ENCODE measurements at regions not wholly inside any gene's neighbourhood (a gene's known extent, or its start where the extent isn't known, plus 50 kb on each side); places are given as distances from the start of the nearest gene placed in this dataset.

DNA sequence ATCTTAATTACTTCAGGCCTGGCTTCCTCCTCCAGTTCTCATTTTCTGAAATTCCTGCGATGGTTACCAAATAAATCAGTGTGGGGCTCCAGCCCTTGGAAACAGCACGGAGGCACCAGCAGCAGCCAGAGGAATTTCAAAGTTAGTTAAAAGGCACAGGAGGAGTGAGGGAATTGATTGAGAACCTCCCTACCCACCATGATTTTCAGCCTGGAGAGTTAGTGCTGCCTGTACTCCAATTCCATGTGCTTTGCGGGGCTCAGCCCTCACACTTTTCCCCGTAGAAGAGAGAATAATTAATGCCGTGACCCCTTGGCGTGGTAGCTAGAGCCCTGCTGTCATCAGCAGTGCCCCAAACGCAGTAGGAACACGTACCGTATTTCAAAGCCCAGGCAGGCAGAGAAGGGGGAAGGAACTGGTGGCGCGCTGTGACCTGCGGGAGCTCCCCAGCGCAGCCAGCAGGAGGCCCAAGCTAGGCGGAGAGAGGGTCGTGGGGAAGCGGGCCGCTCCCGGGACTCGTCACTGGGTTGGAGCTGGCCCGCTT is 84.0 kb upstream of the IGFBP7 start:
- Histone ChIP-seq H3K4me1 (ENCODE audit: control insufficient read depth, insufficient read depth, low read length) (no peaks in the 10 kb centered on the region), H3K4me3 (ENCODE audit: low read depth in 2 of 2, low read length in 2 of 2) (no peak overlapping the region), H3K27me3 (ENCODE audit: control insufficient read depth, insufficient read depth, low read length) (no peaks in the 10 kb centered on the region), H3K9me3 (ENCODE audit: control insufficient read depth, insufficient read depth, low read depth, low read length) (no peaks in the 10 kb centered on the region), H3K36me3 (ENCODE audit: control insufficient read depth, insufficient read depth, low read length) (no peaks in the 10 kb centered on the region), H3K27ac (ENCODE audit: low read length) (no peak overlapping the region)
- ATAC-seq (no peak), DNase-seq (ENCODE audit: low read depth, low spot score) (no peak)
- CTCF ChIA-PET: no interaction called here
- TF ChIP-seq TCF7L2 (IDR thresholded peaks at IDR 0.05; ENCODE audit: low read depth, low read length) (no peak), SIN3A (IDR thresholded peaks at IDR 0.05; ENCODE audit: borderline replicate concordance, insufficient read depth, low read depth, low read length) (no peak), POLR2AphosphoS5 (IDR thresholded peaks at IDR 0.05; ENCODE audit: low read depth, low read length) (no peak)
- TF ChIP-seq, protein P1, sequence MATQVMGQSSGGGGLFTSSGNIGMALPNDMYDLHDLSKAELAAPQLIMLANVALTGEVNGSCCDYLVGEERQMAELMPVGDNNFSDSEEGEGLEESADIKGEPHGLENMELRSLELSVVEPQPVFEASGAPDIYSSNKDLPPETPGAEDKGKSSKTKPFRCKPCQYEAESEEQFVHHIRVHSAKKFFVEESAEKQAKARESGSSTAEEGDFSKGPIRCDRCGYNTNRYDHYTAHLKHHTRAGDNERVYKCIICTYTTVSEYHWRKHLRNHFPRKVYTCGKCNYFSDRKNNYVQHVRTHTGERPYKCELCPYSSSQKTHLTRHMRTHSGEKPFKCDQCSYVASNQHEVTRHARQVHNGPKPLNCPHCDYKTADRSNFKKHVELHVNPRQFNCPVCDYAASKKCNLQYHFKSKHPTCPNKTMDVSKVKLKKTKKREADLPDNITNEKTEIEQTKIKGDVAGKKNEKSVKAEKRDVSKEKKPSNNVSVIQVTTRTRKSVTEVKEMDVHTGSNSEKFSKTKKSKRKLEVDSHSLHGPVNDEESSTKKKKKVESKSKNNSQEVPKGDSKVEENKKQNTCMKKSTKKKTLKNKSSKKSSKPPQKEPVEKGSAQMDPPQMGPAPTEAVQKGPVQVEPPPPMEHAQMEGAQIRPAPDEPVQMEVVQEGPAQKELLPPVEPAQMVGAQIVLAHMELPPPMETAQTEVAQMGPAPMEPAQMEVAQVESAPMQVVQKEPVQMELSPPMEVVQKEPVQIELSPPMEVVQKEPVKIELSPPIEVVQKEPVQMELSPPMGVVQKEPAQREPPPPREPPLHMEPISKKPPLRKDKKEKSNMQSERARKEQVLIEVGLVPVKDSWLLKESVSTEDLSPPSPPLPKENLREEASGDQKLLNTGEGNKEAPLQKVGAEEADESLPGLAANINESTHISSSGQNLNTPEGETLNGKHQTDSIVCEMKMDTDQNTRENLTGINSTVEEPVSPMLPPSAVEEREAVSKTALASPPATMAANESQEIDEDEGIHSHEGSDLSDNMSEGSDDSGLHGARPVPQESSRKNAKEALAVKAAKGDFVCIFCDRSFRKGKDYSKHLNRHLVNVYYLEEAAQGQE (IDR thresholded peaks at IDR 0.05; ENCODE audit: insufficient read depth in 1 of 2, low read depth in 2 of 2, low read length in 1 of 2): no peak
- TF ChIP-seq, protein P2, sequence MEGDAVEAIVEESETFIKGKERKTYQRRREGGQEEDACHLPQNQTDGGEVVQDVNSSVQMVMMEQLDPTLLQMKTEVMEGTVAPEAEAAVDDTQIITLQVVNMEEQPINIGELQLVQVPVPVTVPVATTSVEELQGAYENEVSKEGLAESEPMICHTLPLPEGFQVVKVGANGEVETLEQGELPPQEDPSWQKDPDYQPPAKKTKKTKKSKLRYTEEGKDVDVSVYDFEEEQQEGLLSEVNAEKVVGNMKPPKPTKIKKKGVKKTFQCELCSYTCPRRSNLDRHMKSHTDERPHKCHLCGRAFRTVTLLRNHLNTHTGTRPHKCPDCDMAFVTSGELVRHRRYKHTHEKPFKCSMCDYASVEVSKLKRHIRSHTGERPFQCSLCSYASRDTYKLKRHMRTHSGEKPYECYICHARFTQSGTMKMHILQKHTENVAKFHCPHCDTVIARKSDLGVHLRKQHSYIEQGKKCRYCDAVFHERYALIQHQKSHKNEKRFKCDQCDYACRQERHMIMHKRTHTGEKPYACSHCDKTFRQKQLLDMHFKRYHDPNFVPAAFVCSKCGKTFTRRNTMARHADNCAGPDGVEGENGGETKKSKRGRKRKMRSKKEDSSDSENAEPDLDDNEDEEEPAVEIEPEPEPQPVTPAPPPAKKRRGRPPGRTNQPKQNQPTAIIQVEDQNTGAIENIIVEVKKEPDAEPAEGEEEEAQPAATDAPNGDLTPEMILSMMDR (IDR thresholded peaks at IDR 0.05): no peak
- no TSS peak for BruUV-seq (replicated peaks)
- intact Hi-C loops (cut with micrococcal nuclease; ENCODE audit: unreplicated experiment): no loop called here
- in situ Hi-C loops (cut with HindIII; ENCODE audit: low pct_unique_long_range_greater_than_20kb, low sequenced_read_pairs): no loop called here
- POLR2A ChIA-PET: no interaction called here

DNA sequence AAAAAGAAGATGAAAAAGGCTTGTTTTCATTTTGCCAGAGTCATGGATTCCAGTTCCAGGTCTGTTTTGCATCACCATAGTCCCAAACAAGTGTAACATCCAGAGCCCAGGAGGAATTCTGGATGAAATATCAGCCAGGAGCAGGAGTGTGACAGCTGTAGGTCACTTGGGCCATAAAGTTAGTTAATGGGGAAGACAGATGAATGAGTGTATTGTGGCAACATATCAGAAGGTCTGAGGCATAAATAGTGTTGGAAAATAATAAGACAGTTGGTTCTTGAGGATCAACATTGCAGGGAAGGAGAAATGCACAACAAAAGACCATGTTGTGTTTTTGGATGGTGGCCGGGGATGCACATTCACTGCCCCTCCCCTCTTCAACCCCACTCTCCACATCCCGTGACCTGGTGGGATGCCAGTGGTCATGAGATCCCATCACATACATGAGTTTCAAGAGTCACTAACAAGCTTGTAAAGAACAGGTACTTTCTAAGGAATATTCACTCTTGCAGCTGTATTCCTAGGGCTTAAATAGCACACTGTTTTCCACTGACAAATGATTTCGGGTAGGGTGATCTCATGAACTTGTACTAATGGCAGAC is 83.1 kb upstream of the IGFBP7 start:
- CTCF ChIA-PET: no interaction called here
- Histone ChIP-seq H3K36me3 (ENCODE audit: control insufficient read depth, insufficient read depth, low read length) (no peaks in the 10 kb centered on the region), H3K4me3 (ENCODE audit: low read depth in 2 of 2, low read length in 2 of 2) (no peak overlapping the region), H3K4me1 (ENCODE audit: control insufficient read depth, insufficient read depth, low read length) (no peaks in the 10 kb centered on the region), H3K27ac (ENCODE audit: low read length) (no peak overlapping the region), H3K9me3 (ENCODE audit: control insufficient read depth, insufficient read depth, low read depth, low read length) (no peaks in the 10 kb centered on the region), H3K27me3 (ENCODE audit: control insufficient read depth, insufficient read depth, low read length) (no peaks in the 10 kb centered on the region)
- intact Hi-C loops (cut with micrococcal nuclease; ENCODE audit: unreplicated experiment) (no loop called here), in situ Hi-C loops (cut with HindIII; ENCODE audit: low pct_unique_long_range_greater_than_20kb, low sequenced_read_pairs) (no loop called here)
- BruUV-seq (replicated peaks): no TSS peak
- DNase-seq (ENCODE audit: low read depth, low spot score) (no peak), ATAC-seq (no peak)
- POLR2A ChIA-PET: no interaction called here
- TF ChIP-seq, protein P2 (IDR thresholded peaks at IDR 0.05): no peak
- TF ChIP-seq TCF7L2 (IDR thresholded peaks at IDR 0.05; ENCODE audit: low read depth, low read length): no peak
- TF ChIP-seq, protein P1 (IDR thresholded peaks at IDR 0.05; ENCODE audit: insufficient read depth in 1 of 2, low read depth in 2 of 2, low read length in 1 of 2): no peak
- no peak for TF ChIP-seq POLR2AphosphoS5 (IDR thresholded peaks at IDR 0.05; ENCODE audit: low read depth, low read length)
- TF ChIP-seq SIN3A (IDR thresholded peaks at IDR 0.05; ENCODE audit: borderline replicate concordance, insufficient read depth, low read depth, low read length): no peak
